ENCODE measurements at regions not wholly inside any gene's neighbourhood (a gene's known extent, or its start where the extent isn't known, plus 50 kb on each side); places are given as distances from the start of the nearest gene placed in this dataset.

DNA sequence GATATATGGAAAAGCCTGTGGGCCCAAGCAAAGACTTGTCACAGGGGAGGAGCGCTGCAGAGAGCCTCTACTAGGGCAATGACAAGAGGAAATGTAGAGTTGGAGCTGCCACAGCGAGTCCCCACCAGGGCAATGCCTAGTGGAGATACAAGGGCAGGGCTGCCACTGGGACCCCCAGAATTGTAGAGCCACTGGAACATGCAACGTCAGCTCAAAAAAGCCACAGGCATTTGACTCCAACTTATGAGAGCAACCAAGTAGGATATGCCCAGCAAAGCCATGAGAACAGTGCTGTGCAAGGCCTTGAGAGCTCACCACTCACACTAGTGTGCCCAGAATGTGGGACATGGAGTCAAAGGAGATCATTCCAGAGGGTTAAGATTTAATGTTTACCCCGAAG lies 63.7 kb upstream of the CAMK1G start:
- Histone ChIP-seq H3K36me3 (ENCODE audit: control insufficient read depth, insufficient read depth, low read length) (no peaks in the 10 kb centered on the region), H3K27ac (ENCODE audit: low read length) (no peak overlapping the region), H3K4me3 (ENCODE audit: low read depth in 2 of 2, low read length in 2 of 2) (no peak overlapping the region), H3K4me1 (ENCODE audit: control insufficient read depth, insufficient read depth, low read length) (no peaks in the 10 kb centered on the region), H3K27me3 (ENCODE audit: control insufficient read depth, insufficient read depth, low read length) (no peaks in the 10 kb centered on the region), H3K9me3 (ENCODE audit: control insufficient read depth, insufficient read depth, low read depth, low read length) (no peaks in the 10 kb centered on the region)
- BruUV-seq (replicated peaks), result no TSS peak
- ATAC-seq (no peak), DNase-seq (ENCODE audit: low read depth, low spot score) (no peak)
- TF ChIP-seq TCF7L2 (IDR thresholded peaks at IDR 0.05; ENCODE audit: low read depth, low read length), result no peak
- no peak for TF ChIP-seq SIN3A (IDR thresholded peaks at IDR 0.05; ENCODE audit: borderline replicate concordance, insufficient read depth, low read depth, low read length)
- no peak for TF ChIP-seq POLR2AphosphoS5 (IDR thresholded peaks at IDR 0.05; ENCODE audit: low read depth, low read length)
- TF ChIP-seq CTCF (IDR thresholded peaks at IDR 0.05), result no peak
- no peak for TF ChIP-seq REST (IDR thresholded peaks at IDR 0.05; ENCODE audit: insufficient read depth in 1 of 2, low read depth in 2 of 2, low read length in 1 of 2)
- intact Hi-C loops (cut with micrococcal nuclease; ENCODE audit: unreplicated experiment) (no loop called here), in situ Hi-C loops (cut with HindIII; ENCODE audit: low pct_unique_long_range_greater_than_20kb, low sequenced_read_pairs) (no loop called here)
- POLR2A ChIA-PET, result no interaction called here
- CTCF ChIA-PET, result no interaction called here

GRCh38 chr1:209522826-209523225 lies 60.7 kb upstream of the CAMK1G start:
- in situ Hi-C loops (cut with HindIII; ENCODE audit: low pct_unique_long_range_greater_than_20kb, low sequenced_read_pairs), result no loop called here
- BruUV-seq (replicated peaks), result no TSS peak
- Histone ChIP-seq H3K4me1 (ENCODE audit: control insufficient read depth, insufficient read depth, low read length) (no peaks in the 10 kb centered on the region), H3K27ac (ENCODE audit: low read length) (no peak overlapping the region), H3K27me3 (ENCODE audit: control insufficient read depth, insufficient read depth, low read length) (no peaks in the 10 kb centered on the region; the same call in 1 of the 2 replicates), H3K36me3 (ENCODE audit: control insufficient read depth, insufficient read depth, low read length) (no peaks in the 10 kb centered on the region), H3K4me3 (ENCODE audit: low read depth in 2 of 2, low read length in 2 of 2) (no peak overlapping the region), H3K9me3 (ENCODE audit: control insufficient read depth, insufficient read depth, low read depth, low read length) (no peaks in the 10 kb centered on the region)
- ChIA-PET POLR2A (no interaction called here), CTCF (no interaction called here)
- intact Hi-C loops (cut with micrococcal nuclease; ENCODE audit: unreplicated experiment), result no loop called here
- no peak for ATAC-seq
- DNase-seq (ENCODE audit: low read depth, low spot score), result no peak
- TF ChIP-seq POLR2AphosphoS5 (IDR thresholded peaks at IDR 0.05; ENCODE audit: low read depth, low read length), result no peak
- no peak for TF ChIP-seq CTCF (IDR thresholded peaks at IDR 0.05)
- no peak for TF ChIP-seq TCF7L2 (IDR thresholded peaks at IDR 0.05; ENCODE audit: low read depth, low read length)
- TF ChIP-seq REST (IDR thresholded peaks at IDR 0.05; ENCODE audit: insufficient read depth in 1 of 2, low read depth in 2 of 2, low read length in 1 of 2), result no peak
- no peak for TF ChIP-seq SIN3A (IDR thresholded peaks at IDR 0.05; ENCODE audit: borderline replicate concordance, insufficient read depth, low read depth, low read length)
